ENCODE measurements at regions not wholly inside any gene's neighbourhood (a gene's known extent, or its start where the extent isn't known, plus 50 kb on each side); places are given as distances from the start of the nearest gene placed in this dataset.
"Not testable (repeated sequence)": the region's sequence is repeated elsewhere in the genome, so short reads cannot be mapped to it uniquely, and the experiment has no call there.

DNA sequence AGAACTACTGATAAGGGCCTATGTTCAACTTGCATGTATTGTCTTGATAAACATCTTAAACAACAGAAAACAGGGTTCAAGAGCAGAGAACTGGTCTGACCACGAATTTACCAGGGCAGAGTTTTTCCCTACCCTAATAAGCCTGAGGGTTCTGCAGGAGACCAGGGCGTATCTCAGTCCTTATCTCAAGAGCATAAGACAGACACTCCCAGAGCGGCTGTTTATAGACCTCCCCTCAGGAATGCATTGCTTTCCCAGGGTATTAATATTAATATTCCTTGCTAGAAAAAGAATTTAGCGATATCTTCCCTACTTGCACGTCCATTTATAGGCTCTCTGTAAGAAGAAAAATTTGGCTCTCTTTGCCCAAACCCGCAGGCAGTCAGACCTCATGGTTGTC is 637.2 kb downstream of the EPM2A start:
- DNase-seq (ENCODE audit: low read depth, low spot score), result not testable (repeated sequence)

DNA sequence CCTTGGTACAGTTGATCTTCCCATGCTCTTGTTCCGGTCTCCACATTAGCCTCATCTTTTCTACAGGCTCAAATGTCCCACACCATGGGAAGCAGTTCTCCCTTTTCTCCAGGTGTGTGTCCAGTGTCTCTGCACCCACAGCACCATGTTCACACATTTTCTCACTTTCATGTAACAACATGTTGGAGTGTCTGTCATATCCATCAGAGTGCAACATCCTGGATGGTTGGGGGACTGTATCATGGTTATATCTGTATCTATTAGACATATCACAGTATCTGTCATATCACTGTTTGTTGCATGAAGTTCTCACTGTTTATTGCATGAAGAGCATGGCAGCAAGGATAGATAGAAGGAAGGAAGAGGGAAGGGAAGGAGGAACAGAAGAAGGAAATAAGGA is 635.6 kb downstream of the EPM2A start:
- DNase-seq (ENCODE audit: low read depth, low spot score), result no peak

DNA sequence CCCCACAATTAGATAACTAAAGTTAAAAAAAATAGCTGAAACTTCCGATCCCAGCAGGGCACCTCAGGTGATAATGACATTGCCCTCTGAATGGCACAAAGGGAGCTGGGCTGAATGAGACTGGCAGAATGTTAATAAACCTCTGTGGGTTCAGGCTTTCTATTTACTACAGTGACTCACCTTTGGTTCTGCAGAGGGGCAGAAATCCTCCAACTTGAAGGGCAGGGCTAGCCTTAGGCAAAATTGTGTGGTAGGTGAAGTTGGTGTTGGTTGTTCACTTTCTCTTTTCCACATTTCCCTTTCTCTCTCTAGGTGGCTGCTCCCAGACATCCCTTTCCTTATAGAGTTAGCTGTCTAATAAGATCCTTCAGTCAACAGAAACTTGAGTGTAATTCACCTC is 625.2 kb downstream of the EPM2A start:
- DNase-seq (ENCODE audit: low read depth, low spot score), result no peak

DNA sequence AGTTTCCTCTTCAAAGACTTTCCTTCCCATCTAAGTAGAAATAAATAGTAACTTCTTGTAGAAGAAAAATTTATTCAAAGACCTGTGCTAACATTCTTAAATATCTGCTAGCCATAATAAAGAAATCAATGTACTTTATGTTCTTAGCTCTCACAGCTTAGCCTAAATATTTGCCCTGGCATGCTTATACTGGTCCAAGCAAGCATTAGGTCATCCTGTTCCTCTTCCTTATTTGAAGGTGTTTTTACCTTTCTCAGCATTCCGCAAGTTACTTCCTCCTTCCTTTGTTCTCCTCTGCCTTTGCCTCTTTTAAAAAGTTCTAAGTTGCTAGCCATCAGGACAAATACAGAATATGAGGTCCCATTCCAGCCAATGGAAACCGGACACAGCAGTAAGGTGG is 623.9 kb downstream of the EPM2A start:
- not testable (repeated sequence) for DNase-seq (ENCODE audit: low read depth, low spot score)

DNA sequence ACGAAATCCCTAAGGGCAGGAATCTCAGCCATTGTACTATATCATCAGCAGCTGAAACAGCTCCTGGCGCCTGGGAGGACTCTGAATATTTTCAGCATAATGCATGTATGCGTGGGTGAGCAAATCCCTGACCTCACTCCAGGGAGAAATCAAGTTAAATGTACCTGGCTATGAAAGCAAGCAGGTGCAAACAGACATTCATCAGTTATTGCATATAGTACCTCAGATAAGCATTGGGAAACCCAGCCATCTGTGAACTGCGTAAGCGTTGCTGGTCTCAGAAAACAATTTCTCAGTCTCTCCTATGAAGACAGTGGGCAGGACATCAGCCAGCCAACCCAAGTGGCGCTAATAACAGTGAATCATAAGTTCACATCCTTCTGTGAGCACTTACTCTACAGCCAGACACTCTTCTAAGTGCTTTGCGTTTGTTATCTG is 622.6 kb downstream of the EPM2A start:
- no peak for DNase-seq (ENCODE audit: low read depth, low spot score)

DNA sequence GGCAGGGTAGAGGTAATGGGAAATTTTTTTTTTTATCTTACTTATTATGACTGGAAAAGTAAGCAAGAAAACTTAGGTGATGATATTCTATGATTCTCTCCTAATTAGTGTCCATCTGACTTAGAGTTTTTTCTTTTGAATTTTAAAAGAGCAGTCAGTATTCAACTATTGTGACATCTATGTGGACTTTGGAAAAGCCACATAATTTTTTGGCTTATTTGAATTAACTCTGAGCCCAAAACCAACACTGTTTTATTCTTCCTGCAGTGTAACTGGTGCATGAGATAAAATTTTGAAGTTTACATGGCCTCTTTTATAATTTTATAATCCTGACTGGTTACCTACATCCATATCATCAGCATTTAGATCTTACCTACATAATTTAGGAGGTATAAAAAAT is 619.7 kb downstream of the EPM2A start:
- DNase-seq (ENCODE audit: low read depth, low spot score), result no peak

DNA sequence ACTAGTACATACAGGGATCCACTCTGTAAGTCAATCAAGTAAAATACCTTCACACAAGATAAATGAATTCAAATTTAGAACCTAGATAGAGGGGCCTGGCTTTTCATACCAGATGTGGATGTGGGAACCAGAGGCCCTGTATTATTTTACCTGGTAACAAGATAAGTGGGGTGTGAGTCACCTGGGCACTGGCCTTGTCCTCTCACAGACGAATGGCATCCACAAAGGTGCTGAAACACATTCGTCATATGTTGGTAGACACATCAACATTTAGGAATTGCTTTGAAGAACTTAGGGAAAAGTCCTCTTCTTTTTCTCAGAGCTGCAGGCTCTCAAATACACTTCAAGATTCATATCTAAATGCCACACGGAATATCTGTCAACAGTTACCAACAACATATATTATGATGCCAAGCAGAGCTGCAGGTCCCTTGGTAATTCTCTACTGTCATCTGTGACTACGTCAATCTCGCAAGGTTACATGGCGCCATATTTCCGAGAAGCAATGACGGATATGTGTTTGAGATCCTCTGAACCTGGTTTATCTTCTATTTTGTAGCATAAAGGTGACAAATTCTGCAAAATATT is 618.6 kb downstream of the EPM2A start:
- no peak for DNase-seq (ENCODE audit: low read depth, low spot score)

DNA sequence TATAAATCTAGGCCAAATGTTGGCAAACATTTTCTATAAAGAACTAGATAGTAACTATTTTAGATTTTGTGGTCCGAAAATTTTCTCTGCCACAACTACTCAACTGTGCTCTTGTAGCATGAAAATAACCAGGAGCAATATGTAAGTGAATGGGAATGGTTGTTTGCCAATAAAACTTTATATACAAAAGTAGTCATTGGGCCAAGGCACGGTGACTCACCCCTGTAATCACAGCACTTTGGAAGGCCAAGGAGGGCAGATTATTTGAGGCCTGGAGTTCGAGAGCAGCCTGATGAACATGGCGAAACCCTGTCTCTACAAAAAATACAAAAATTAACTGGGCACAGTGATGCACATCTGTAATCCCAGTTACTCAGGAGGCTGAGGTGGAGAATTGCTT is 617.1 kb downstream of the EPM2A start:
- no peak for DNase-seq (ENCODE audit: low read depth, low spot score)

DNA sequence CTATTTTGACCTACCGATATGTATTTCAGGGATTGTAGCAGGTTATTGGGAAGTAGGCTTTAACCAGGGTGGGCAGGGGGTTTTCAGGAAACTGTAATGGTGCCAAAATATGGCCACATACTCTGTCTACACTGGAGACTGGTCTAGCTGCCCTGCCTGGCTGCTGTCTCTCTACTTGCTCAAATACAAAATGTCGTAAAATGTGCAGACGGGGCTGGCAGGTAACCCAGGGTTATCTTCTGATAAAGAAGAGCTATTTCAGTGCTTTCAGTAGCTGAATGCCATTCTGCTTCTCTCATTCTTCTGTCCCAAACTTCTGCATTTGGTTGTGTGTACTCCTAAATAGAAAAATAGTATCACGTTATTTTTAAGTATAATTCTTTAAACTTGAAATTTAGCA is 616.2 kb downstream of the EPM2A start:
- DNase-seq (ENCODE audit: low read depth, low spot score), result no peak

DNA sequence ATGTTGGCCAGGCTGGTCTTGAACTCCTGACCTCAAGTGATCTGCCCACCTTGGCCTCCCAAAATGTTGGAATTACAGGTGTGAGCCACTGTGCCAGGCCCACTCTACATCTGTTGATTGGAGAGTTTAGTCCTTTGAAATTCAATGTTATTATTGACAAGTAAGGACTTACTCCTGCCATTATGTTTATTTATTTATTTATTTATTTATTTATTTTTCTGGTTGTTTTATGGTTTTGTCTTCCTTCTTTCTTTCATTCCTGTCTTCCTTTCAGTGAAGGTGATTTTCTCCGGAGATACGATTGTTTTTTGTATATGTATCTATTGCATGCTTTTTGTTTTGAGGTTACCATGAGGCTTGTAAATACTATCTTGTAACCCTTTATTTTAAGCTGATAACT is 602.6 kb downstream of the EPM2A start:
- no peak for DNase-seq (ENCODE audit: low read depth, low spot score)

DNA sequence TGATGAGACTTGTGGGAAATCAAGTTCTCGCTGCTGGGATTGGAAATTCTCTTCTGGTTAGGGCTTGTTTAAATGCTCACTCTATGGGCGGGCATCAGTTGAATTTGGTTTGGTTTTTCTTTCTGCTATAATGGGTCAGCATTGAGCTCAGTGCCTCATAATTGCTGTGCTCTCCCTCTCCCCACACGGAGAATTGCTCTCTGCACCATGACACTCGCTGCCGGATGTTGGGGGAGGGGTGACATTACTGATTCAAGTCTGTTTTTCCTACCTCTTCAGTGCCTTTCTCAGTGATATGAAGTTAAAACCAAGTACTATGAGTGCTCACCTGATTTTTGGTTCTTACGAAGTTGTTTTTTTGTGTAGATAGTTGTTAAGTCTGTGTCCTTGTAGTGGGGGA is 599.6 kb downstream of the EPM2A start:
- no peak for DNase-seq (ENCODE audit: low read depth, low spot score)

DNA sequence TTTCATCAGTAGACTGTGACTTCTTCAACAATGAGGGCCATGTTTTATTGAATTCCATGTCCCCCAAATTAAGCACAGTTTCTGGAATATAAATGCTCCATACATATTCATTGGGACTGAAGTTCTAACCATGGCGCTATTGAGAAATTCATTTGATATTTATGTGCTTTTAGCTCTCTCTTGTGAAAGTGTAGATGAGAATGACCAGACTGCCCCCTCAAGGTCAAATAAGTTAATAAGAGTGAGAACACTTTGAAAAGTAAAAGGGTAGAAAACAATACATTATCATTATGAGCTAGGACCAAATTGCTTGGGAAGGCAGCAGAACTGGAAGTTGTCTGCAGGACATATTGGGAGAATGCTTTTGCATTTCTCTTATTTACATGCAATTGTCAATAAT is 597.9 kb downstream of the EPM2A start:
- DNase-seq (ENCODE audit: low read depth, low spot score), result peak; percentile 3

DNA sequence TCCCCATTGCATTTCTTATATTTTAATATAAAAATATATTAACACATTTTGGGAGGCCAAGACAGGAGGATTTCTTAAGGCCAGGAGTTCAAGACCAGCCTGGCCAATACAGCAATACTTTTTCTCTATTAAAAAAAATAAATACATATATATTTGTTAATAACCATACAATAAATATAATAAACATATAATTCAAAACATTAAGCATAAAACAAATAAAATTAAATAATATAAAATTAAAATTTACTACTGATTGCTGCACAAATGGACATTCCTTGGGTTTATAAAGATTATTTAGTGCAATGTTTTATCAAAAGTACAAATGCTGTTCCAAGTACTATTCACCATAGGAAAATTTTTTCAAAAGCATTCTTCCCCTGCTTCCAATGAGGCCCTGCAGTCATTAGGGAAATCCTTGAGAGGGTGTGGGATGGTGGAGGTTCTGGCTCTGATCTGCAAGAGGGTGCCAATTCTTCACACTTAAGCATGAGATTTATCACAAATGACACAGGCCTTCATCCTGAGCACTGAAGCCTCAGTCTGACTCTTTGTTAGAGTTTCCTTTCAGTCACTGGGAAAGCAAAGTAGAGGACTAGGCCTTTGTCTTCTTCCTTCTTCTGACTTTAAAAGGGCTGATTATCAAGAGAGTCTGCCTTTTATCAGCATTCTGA is 596.7 kb downstream of the EPM2A start:
- no peak for DNase-seq (ENCODE audit: low read depth, low spot score)

DNA sequence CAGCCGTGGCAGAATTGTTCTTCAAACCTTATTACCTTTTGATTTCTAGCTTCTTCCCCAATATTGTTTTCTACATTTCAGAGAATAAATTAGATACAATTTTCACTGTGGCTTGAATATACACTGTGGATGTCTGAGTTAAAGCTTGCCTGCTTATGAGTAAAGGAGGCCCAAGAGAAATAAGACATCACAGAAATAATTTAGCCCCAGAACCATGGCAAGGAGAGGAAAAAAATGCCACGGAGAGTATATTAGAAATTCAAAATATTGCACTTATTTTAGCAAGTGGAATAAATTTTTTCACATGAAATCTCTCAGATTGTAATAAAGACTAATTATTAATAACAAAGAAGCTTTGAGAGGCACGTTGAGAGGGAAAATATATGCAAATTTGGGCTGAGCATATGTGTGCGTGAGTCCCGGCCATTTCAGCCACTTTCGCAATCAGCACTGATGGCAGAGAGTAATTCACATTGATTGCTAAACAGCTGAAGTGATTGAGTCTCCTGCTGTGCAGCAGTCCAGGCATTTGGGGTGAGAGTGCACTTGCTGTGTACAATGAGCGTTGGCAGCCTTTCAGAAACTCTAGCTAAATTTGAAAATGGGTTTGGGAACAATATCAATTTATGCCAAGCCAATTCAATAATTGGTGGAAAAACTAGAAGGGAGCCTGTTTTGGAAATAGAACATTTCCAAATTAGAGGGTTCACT is 596.0 kb downstream of the EPM2A start:
- no peak for DNase-seq (ENCODE audit: low read depth, low spot score)

DNA sequence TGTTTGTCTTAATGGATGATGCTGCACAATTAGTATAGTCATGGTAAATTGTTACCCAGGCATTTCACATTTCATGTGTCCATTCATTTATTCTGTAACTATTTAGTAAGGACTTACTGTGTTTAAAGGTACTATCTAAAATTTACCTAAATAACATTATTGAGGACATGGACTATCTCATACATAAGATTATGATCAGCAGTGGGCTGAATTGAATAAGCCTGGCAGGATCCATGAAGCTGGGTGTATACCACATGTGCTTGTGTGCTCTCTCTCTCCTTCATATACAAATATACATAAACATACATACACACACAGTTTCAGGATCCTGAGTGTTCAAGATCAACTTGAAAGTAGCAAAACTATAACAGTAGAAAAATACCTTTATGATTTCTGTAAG is 595.4 kb downstream of the EPM2A start:
- no peak for DNase-seq (ENCODE audit: low read depth, low spot score)

DNA sequence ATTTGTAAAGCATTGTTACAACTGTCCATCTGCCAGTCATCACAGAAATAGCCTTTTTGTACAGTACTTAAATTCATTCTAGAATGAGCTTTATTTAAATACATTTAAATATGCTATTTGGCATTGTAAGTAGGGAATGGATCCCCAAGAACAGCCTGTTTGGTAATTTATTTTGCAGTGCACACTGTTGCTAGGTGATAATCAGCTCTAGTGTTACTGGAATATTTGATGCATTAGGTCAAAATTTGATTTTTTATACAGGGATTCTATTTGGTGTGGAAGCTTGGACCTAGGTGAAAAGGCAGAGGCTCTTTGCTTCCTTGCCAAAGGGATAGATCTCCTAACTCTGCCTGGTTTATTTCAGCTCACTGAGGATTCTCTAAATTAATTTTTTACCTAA is 593.7 kb downstream of the EPM2A start:
- no peak for DNase-seq (ENCODE audit: low read depth, low spot score)

DNA sequence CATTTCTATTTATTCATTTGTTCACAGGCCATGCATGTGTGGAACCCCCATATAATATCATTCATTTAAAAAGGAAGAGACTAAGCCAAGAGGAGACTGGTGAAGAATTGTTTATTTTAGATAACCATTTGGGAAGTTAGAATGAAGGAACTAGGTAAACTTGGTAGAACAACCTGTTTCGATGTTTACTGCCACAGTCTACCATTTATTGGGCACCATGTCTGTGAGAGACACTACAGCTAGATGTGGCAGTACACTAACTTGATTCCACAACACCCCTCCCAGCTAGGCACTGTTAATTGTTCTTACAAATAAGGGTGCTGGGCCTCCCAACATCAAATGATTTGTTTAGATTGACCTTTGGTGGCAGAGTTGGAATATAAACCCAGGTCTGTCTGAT is 592.4 kb downstream of the EPM2A start:
- no peak for DNase-seq (ENCODE audit: low read depth, low spot score)

DNA sequence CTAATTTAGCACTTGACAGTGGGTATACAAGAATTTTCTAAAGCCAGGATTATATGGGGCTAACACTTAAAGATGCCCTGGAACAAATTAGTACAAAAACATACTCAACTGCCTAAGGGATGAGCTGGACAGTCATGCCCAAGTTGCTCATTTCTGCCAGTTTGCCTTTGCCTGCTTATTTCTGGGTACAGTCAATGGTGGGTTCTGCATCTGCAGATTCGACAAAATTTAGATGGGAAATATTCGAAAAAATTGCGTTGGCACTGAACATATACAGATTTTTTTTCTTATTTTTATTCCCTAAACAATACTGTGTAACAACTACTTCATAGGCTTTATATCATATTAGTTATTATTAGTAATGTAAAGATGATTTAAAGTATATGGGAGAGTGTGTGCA is 591.9 kb downstream of the EPM2A start:
- DNase-seq (ENCODE audit: low read depth, low spot score), result no peak

DNA sequence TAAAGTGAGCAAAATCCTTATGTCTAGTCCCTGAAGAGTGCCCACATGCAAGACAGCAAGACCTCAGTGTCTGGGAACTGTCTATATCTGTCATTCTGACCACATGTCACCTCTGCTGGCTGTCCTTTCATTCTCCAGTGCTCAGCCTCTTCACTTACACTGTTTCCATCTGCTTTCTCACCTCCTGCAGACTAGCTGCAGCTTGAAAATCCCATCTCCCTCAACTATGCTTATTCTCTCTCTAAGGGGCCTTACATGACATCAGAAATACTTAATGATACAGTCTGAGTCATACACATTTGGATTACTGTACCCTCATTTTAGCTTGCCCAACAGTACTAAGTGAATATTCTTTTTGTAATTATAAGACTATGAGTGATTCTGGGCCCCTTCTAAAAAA is 587.8 kb downstream of the EPM2A start:
- DNase-seq (ENCODE audit: low read depth, low spot score), result no peak

DNA sequence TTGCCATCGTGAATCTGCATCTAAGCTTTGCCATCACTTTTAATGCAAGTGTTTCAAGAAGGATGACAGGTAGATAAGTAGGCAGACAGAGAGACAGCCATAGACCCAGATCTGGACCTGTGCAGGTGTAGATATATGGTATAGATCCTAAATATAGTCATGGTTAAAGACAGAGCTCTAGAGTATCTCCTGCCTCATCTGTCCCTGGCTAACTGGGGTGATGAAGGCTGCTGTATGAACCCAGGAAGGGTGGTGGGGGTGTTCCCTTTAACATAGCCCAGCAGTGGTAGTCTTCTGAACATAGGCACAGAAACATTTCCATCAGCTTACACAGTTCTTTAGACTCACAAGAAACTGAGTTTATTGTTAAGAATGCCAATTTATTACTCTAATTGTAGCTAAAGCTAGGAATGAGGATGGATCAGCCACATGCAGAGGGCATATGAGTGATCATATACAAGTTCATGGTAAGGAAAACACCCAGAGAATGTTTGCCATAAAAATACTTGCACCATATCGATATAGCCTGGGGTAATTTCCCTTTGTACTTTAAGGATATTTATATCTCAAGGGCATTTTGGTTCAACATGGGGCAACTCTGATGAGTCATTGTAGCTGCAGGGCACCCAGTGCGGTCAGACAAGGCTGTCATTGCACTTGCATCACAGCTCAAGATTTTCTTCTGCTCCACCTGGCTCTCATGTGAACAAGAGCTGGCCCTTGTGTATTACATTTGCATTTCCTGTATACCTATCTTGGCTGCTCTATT is 587.2 kb downstream of the EPM2A start:
- no peak for DNase-seq (ENCODE audit: low read depth, low spot score)

DNA sequence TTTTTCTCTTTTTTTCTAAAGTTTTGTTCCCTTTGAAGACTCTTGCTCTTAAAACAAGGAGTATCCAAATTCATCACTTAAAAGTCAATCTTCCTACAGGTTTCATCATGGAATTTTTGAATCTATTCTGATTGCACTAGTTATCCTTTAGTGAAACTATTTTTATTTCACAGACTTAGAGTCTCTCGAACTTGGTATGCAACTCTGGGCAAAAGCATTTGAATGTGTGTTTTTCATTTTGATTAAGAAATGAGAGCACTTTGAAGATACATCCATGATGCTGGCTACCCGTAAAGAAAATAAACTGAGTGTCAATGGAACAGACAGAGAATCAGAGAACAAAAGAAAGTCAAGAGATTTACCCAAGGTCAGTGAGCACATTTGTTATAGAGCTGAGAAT is 586.5 kb downstream of the EPM2A start:
- DNase-seq (ENCODE audit: low read depth, low spot score), result no peak

DNA sequence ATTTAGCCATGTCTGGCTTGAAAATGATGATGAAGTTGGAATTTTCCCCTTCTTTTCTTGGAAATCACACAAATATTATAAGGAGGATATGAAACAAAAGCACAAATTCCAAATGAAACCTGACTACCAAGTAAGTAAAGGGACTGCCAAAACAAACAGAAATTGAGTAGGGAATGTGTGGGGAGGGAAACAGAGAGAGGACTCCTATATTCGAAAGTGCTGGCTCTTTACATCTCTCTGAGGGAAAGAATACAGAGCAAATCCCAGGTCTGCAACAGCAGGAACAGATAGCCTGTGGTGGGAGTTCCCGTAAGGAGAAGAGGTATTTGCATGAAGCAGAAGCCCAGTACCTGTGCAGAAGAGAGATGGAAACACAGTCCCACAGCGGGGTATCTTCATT is 583.7 kb downstream of the EPM2A start:
- no peak for DNase-seq (ENCODE audit: low read depth, low spot score)

DNA sequence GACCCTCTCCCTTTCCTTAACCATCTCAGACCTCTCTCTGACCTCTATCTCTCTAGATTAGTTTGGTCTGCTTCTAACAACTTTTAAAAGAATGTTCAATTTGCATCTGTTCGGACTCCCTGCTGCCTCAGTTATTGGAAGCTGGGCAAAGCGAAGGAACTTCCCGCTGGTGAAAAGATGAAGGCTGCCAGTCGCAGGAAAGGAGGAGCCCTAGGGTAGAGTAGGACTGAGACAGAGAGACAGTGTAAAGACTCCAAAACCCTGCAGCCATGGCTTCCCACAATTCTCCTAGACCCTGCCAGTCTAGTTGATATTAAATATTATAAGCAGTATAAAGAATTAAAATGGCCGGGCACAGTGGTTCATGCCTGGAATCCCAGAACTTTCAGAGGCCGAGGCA is 581.8 kb downstream of the EPM2A start:
- DNase-seq (ENCODE audit: low read depth, low spot score), result no peak

Measured in iPS DF 19.7 (cell line).